Suprapubic skin (tissue), 4 donors: ENCODE measurements at regions not wholly inside any gene's neighbourhood (a gene's known extent, or its start where the extent isn't known, plus 50 kb on each side); places are given as distances from the start of the nearest gene placed in this dataset.

Experiments
- DNase-seq, 2 donors: peaks; one replicate each; pipeline ENCODE4 v3.0.0-alpha.2; 2019; ENCODE audit warnings: low spot score in 2 of 2
- H3K27ac ChIP-seq: fragments of 200-600 bp; sonication (generic); one replicate; pipeline ENCODE4 v1.5.1; 2019
- H3K27me3 ChIP-seq: fragments of 200-600 bp; sonication (generic); one replicate; pipeline ENCODE4 v1.5.1; 2019
- H3K36me3 ChIP-seq: fragments of 200-600 bp; sonication (generic); one replicate; pipeline ENCODE4 v1.5.1; 2019
- H3K4me1 ChIP-seq: fragments of 200-600 bp; sonication (generic); one replicate; pipeline ENCODE4 v1.5.1; 2019
- H3K4me3 ChIP-seq: fragments of 200-600 bp; sonication (generic); one replicate; pipeline ENCODE4 v1.5.1; 2019; ENCODE audit warnings: mild to moderate bottlenecking
- H3K9me3 ChIP-seq: fragments of 200-600 bp; sonication (generic); one replicate; pipeline ENCODE4 v1.5.1; 2019
- CTCF ChIP-seq, 2 donors: fragments of 200-600 bp in 1 of 2; fragments of 450-650 bp in 1 of 2; sonication (generic) in 1 of 2; IDR thresholded peaks; one replicate each; pipeline ENCODE4 v1.5.1; 2016 to 2019; ENCODE audit warnings: antibody characterized with exemption in 2 of 2, mild to moderate bottlenecking in 1 of 2, moderate library complexity in 1 of 2
- EP300 ChIP-seq: sonication (generic); formaldehyde crosslinking; IDR thresholded peaks from one replicate; pipeline ENCODE4 v1.6.1; 2017; ENCODE audit warnings: antibody characterized with exemption
- POLR2A ChIP-seq, 2 donors: fragments of 450-650 bp; IDR thresholded peaks; one replicate each; pipeline ENCODE4 v1.6.1; 2017; ENCODE audit warnings: antibody characterized with exemption in 2 of 2, mild to moderate bottlenecking in 2 of 2, moderate library complexity in 2 of 2
- POLR2AphosphoS5 ChIP-seq, 3 donors: sonication (generic); formaldehyde crosslinking; IDR thresholded peaks; one replicate each; pipeline ENCODE4 v1.6.1; 2017; ENCODE audit warnings: antibody characterized with exemption in 3 of 3
- WGBS: methylation state at CpG from one replicate; pipeline ENCODE4 v1.1.5; 2018; 5-methylcytosine and 5-hydroxymethylcytosine counted together

DNA sequence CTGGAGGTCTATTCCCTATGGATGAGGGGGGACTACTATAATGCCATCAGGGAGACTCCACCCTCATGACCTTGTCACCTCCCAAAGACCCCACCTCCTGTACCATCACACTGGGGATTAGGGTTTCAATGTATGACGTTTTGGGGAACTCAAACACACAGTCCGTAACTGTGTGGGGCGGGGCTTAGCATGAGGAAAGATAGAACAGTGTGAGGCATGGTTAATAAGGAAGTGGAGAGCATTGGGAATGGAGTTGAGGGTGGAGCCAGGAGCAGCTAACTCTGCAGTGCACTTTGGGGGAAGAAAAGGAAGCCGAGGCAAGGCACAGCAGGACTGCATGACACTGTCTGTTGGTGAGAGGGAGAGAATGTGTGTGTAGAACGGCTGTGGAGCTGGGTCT, 90.9 kb upstream of the AGBL1 start:
- Histone ChIP-seq H3K27me3 (no peaks in the 10 kb centered on the region), H3K36me3 (no peaks in the 10 kb centered on the region), H3K27ac (no peak overlapping the region), H3K4me3 (no peak overlapping the region), H3K4me1 (no peaks in the 10 kb centered on the region), H3K9me3 (no peaks in the 10 kb centered on the region)
- 65% methylated on average over 5 of the region's 5 CpGs for WGBS
- DNase-seq, result no peak
- TF ChIP-seq CTCF (IDR thresholded peaks at IDR 0.05) (no peak), POLR2A (IDR thresholded peaks at IDR 0.05) (no peak), POLR2AphosphoS5 (IDR thresholded peaks at IDR 0.05) (no peak), EP300 (no peak)

- H3K4me3 ChIP-seq, result no peak overlapping the region
- H3K27ac ChIP-seq, result no peak overlapping the region
- no peak for DNase-seq
- no peak for TF ChIP-seq POLR2AphosphoS5 (IDR thresholded peaks at IDR 0.05)
- TF ChIP-seq EP300, result no peak
- TF ChIP-seq POLR2A (IDR thresholded peaks at IDR 0.05), result no peak
- TF ChIP-seq CTCF (IDR thresholded peaks at IDR 0.05), result no peak
- WGBS, result 84% methylated on average over 3 of the region's 3 CpGs
- H3K9me3 ChIP-seq, result no peaks in the 10 kb centered on the region
- no peaks in the 10 kb centered on the region for H3K4me1 ChIP-seq
- no peaks in the 10 kb centered on the region for H3K27me3 ChIP-seq
- H3K36me3 ChIP-seq, result no peaks in the 10 kb centered on the region
Observed at GRCh38 chr15:85992224-85992623, 87.4 kb upstream of the AGBL1 start.

- Histone ChIP-seq H3K4me3 (no peak overlapping the region), H3K4me1 (no peaks in the 10 kb centered on the region), H3K9me3 (no peaks in the 10 kb centered on the region), H3K27ac (no peak overlapping the region), H3K36me3 (no peaks in the 10 kb centered on the region), H3K27me3 (no peaks in the 10 kb centered on the region)
- DNase-seq, result no peak
- no peak for TF ChIP-seq CTCF (IDR thresholded peaks at IDR 0.05)
- TF ChIP-seq POLR2A (IDR thresholded peaks at IDR 0.05), result no peak
- no peak for TF ChIP-seq EP300
- no peak for TF ChIP-seq POLR2AphosphoS5 (IDR thresholded peaks at IDR 0.05)
- 89% methylated on average over 2 of the region's 2 CpGs for WGBS
Observed at GRCh38 chr15:85993116-85993515, 86.6 kb upstream of the AGBL1 start.

- no peak for TF ChIP-seq POLR2AphosphoS5 (IDR thresholded peaks at IDR 0.05)
- no peak for TF ChIP-seq EP300
- TF ChIP-seq CTCF (IDR thresholded peaks at IDR 0.05), result no peak
- no peak for TF ChIP-seq POLR2A (IDR thresholded peaks at IDR 0.05)
- Histone ChIP-seq H3K27ac (no peak overlapping the region), H3K27me3 (no peaks in the 10 kb centered on the region), H3K36me3 (no peaks in the 10 kb centered on the region), H3K9me3 (no peaks in the 10 kb centered on the region), H3K4me3 (no peak overlapping the region), H3K4me1 (no peaks in the 10 kb centered on the region)
- 80% methylated on average over 5 of the region's 5 CpGs for WGBS
- DNase-seq, result no peak
Observed at GRCh38 chr15:85997618-85998017, 82.1 kb upstream of the AGBL1 start.

GRCh38 chr15:85999658-86000057, 80.0 kb upstream of the AGBL1 start:
- no peak overlapping the region for H3K4me3 ChIP-seq
- no peak for DNase-seq
- H3K27me3 ChIP-seq, result peaks cover 3% of the 10 kb centered on the region
- no peaks in the 10 kb centered on the region for H3K9me3 ChIP-seq
- H3K27ac ChIP-seq, result no peak overlapping the region
- no peaks in the 10 kb centered on the region for H3K4me1 ChIP-seq
- TF ChIP-seq CTCF (IDR thresholded peaks at IDR 0.05) (no peak), EP300 (no peak), POLR2AphosphoS5 (IDR thresholded peaks at IDR 0.05) (no peak), POLR2A (IDR thresholded peaks at IDR 0.05) (no peak)
- no peaks in the 10 kb centered on the region for H3K36me3 ChIP-seq
